ENCODE measurements at regions not wholly inside any gene's neighbourhood (a gene's known extent, or its start where the extent isn't known, plus 50 kb on each side); places are given as distances from the start of the nearest gene placed in this dataset.

- no peak for ATAC-seq
- intact Hi-C loops (cut with DNase I) = no loop called here
Measured at GRCh38 chr3:187995043-187995400, 158.9 kb upstream of the LPP start.

DNA sequence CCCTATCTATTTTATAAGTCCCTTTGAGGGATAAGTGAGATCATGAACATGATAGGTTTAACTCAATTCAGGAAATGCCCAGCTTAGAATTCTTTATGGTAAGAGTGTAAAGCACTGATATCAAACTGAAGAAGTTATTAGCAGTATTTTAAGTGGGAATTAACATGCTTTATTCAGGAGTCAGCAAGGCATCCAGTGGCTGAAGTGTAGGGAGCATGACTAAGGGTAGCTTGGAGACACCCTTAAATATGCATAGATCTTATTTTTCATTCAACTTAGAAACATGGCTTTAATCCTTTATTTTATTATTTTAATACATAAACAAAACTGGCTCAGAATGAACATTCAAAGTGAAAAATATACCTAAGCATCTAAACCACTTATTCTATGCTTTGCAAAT is 158.3 kb upstream of the LPP start:
- Histone ChIP-seq H3K9me3 (no peaks in the 10 kb centered on the region), H3K4me1 (peaks cover 0 to 8% of the 10 kb centered on the region in 2 donors), H3K4me3 (no peak overlapping the region), H3K36me3 (no peaks in the 10 kb centered on the region), H3K27ac (no peak overlapping the region), H3K27me3 (no peaks in the 10 kb centered on the region)
- ATAC-seq = no peak
- DNase-seq = no peak
- no peak for TF ChIP-seq CTCF (IDR thresholded peaks at IDR 0.05)
- intact Hi-C loops (cut with DNase I) = no loop called here

More at GRCh38 chr3:187995043-187995400, 158.9 kb upstream of the LPP start:
- Histone ChIP-seq H3K36me3 (no peaks in the 10 kb centered on the region), H3K9me3 (no peaks in the 10 kb centered on the region), H3K27ac (no peak overlapping the region), H3K4me3 (no peak overlapping the region), H3K4me1 (peaks cover 0 to 1% of the 10 kb centered on the region in 2 donors), H3K27me3 (no peaks in the 10 kb centered on the region)
- DNase-seq = no peak
- no peak for TF ChIP-seq CTCF (IDR thresholded peaks at IDR 0.05)

DNA sequence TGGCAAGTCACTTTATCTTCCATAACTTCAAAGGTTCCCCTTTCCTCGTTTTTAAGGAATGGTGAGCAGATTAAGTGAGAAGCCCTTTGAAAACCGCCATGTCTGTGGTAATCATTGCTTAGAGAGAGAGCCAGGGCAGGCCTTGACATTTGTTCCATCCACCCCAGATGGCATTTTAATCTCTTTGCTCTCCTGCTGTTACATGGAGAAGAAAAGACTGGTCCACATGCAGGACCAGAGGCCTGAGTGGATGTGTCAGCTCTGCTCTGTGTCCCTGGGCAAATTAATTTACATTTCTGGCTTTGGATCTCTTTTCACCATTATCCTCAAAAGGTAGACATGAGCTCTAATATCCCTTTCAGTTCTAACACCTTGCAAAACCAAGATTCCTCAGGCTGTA is 157.3 kb upstream of the LPP start:
- Histone ChIP-seq H3K4me3 (no peak overlapping the region), H3K4me1 (peaks cover 0 to 8% of the 10 kb centered on the region in 2 donors), H3K9me3 (no peaks in the 10 kb centered on the region), H3K36me3 (no peaks in the 10 kb centered on the region), H3K27ac (no peak overlapping the region), H3K27me3 (no peaks in the 10 kb centered on the region)
- intact Hi-C loops (cut with DNase I) = no loop called here
- TF ChIP-seq CTCF (IDR thresholded peaks at IDR 0.05) = no peak
- DNase-seq = no peak
- no peak for ATAC-seq

DNA sequence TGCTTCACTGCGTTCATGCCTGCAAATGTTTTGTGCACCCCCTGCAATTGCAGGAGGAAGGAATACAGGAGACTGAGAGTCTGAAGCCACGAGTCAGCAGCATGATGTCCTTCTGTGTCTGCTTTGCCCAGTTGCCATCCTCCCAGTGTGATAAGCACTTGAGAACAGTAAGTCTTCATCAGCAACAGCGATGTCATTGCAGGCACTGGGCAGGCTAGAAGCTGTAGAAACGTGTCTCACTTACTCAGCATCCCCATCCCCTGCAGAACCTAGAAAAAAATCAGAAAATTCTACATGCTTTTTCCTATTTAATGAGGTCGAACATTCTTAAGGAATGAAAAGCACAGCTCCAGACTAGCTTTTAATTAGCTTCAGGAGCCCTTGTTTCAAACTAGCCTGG is 156.5 kb upstream of the LPP start:
- H3K27me3 ChIP-seq = no peaks in the 10 kb centered on the region
- no peak for TF ChIP-seq CTCF (IDR thresholded peaks at IDR 0.05)
- H3K27ac ChIP-seq = no peak overlapping the region
- peaks cover 0 to 9% of the 10 kb centered on the region in 2 donors for H3K4me1 ChIP-seq
- intact Hi-C loops (cut with DNase I) = no loop called here
- no peaks in the 10 kb centered on the region for H3K36me3 ChIP-seq
- no peak overlapping the region for H3K4me3 ChIP-seq
- ATAC-seq (no peak), DNase-seq (no peak)
- H3K9me3 ChIP-seq = no peaks in the 10 kb centered on the region

GRCh38 chr3:187997946-187998561 is 155.9 kb upstream of the LPP start:
- Histone ChIP-seq H3K27ac (no peak overlapping the region), H3K4me1 (peaks cover 0 to 14% of the 10 kb centered on the region in 2 donors), H3K27me3 (no peaks in the 10 kb centered on the region), H3K36me3 (no peaks in the 10 kb centered on the region), H3K4me3 (no peak overlapping the region), H3K9me3 (no peaks in the 10 kb centered on the region)
- TF ChIP-seq CTCF (IDR thresholded peaks at IDR 0.05) = no peak
- DNase-seq (no peak), ATAC-seq (no peak)
- intact Hi-C loops (cut with DNase I) = no loop called here
